Skeletal muscle satellite cell (primary cell): ENCODE measurements at regions not wholly inside any gene's neighbourhood (a gene's known extent, or its start where the extent isn't known, plus 50 kb on each side); places are given as distances from the start of the nearest gene placed in this dataset.
"Not testable (repeated sequence)": the region's sequence is repeated elsewhere in the genome, so short reads cannot be mapped to it uniquely, and the experiment has no call there.

Source experiments
- H3K27me3 ChIP-seq: 2 replicates; pipeline ENCODE4 v1.7.0; 2013; ENCODE audit warnings: low read length; ENCODE audit not compliant: control insufficient read depth, insufficient read depth
- H3K36me3 ChIP-seq: 2 replicates; pipeline ENCODE4 v1.7.0; 2013; ENCODE audit warnings: mild to moderate bottlenecking, control low read depth, low read length; ENCODE audit not compliant: insufficient read depth
- H3K4me1 ChIP-seq: 2 replicates; pipeline ENCODE4 v1.7.0; 2013; ENCODE audit warnings: low read length; ENCODE audit not compliant: control insufficient read depth, insufficient read depth
- H3K4me2 ChIP-seq: 2 replicates; pipeline ENCODE4 v1.7.0; 2013; ENCODE audit warnings: mild to moderate bottlenecking, low read length
- H3K4me3 ChIP-seq: 2 replicates; pipeline ENCODE4 v1.7.0; 2013; ENCODE audit warnings: low read length
- H3K9ac ChIP-seq: 2 replicates; pipeline ENCODE4 v1.7.0; 2013; ENCODE audit warnings: mild to moderate bottlenecking, low read depth, low read length, moderate library complexity
- H3K9me3 ChIP-seq: replicated peaks from 2 replicates; pipeline ENCODE4 v1.7.0; 2013; ENCODE audit warnings: mild to moderate bottlenecking, control low read depth, low read length

DNA sequence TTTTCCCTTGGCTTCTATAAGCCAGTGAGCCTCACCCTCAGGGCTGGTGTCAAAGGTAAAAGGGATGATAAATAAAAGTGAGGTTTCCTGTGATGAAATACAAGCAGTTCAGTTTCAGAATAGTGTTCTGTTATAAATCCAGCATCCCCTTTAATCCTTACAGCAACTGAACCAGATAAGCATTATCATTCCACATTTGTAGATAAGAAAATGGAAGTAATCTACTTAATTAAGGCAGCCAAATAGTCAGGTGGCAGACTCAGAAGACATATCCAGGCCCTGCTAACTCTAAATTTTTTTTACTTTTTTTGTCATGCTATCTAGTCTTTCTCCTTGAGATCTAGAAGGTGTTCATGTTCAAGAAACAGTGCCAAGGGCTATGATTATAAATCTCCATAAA is 99.4 kb upstream of the SOX21 start:
- Histone ChIP-seq H3K9me3 (no peaks in the 10 kb centered on the region), H3K4me3 (no peak overlapping the region), H3K9ac (no peak overlapping the region), H3K36me3 (no peaks in the 10 kb centered on the region), H3K27me3 (peaks cover 4% of the 10 kb centered on the region), H3K4me2 (no peak overlapping the region), H3K4me1 (no peaks in the 10 kb centered on the region)

DNA sequence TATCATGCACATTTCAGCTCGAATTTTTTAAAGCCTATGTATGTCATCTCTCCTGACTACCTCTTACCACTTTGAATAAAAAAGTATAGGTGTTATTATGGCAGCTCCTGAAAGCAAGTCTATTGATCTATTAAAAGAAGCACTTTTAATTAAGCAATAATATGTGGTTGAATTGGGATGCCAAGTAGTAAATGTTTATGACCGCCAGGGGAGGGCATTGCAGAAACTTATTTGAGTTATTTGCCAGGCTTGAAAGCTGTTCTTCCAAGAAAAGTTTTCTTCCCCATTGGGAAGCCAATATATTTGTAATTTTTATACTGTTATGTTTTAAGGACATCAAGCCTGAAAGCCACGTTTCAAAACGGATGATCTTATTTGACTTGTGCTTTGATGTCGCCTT is 88.1 kb upstream of the SOX21 start:
- Histone ChIP-seq H3K4me3 (no peak overlapping the region), H3K4me1 (no peaks in the 10 kb centered on the region), H3K27me3 (peaks cover 3% of the 10 kb centered on the region), H3K36me3 (no peaks in the 10 kb centered on the region), H3K9me3 (no peaks in the 10 kb centered on the region), H3K4me2 (no peak overlapping the region), H3K9ac (no peak overlapping the region)

DNA sequence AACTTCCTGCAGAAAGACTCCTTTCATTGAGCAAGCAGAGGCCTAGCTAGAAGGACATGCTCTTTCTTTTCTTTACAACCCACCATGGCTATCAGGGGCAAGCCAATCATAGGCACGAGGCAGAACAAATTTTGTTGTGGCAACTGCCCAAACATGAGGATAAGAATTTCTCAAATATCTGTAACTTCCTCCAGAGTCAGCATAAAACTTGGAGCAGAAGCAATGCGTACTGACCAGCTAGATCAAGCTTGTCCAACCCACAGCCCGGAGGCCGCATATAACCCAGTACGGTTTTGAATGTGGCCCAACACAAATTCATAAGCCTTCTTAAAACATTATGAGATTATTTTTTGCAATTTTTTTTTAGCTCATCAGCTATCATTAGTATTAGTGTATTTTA is 87.0 kb upstream of the SOX21 start:
- no peaks in the 10 kb centered on the region for H3K4me1 ChIP-seq
- no peaks in the 10 kb centered on the region for H3K36me3 ChIP-seq
- H3K9me3 ChIP-seq: no peaks in the 10 kb centered on the region
- no peak overlapping the region for H3K9ac ChIP-seq
- no peak overlapping the region for H3K4me3 ChIP-seq
- H3K27me3 ChIP-seq: peaks cover 3% of the 10 kb centered on the region
- no peak overlapping the region for H3K4me2 ChIP-seq

DNA sequence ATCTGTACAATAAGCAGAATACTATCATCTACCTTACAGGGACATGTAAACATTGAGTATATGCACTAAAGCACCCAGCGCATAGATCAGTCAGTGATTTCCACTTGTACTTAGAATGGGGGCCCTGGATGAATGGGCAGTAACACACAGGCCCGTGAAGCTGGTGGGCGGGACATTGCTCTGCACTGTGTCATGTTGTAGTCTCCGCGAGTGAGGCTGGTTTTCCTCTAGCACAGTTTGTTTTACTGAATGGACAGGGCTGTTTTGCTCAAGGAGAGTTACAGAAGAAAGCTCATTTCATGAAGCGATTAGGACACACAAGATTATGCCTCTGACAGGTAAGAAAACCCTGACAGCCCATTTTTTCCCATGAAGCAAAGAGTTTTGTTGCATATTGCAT is 86.4 kb upstream of the SOX21 start:
- Histone ChIP-seq H3K9ac (no peak overlapping the region), H3K27me3 (peaks cover 3% of the 10 kb centered on the region), H3K4me3 (no peak overlapping the region), H3K9me3 (no peaks in the 10 kb centered on the region), H3K4me1 (no peaks in the 10 kb centered on the region), H3K36me3 (no peaks in the 10 kb centered on the region), H3K4me2 (no peak overlapping the region)

DNA sequence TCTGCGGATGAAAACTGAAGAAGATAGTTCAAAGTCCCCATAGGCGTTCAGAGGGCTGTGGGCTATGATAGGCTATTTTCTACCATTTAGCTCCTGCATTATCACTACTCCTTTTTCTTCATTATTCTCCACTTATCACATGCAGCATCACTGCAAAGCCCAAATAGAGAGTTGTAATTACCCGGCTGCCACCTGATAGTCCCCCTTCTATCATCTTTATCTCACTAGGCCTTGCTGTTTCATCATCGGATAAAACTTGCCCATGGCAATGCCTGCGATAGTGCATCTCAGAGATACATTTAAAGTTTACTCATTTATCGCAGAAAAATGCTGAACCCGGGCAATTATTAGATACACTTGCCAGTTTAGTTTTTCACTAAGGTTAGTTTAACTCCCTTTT is 82.9 kb upstream of the SOX21 start:
- Histone ChIP-seq H3K9me3 (no peaks in the 10 kb centered on the region), H3K27me3 (peaks cover 3% of the 10 kb centered on the region), H3K36me3 (no peaks in the 10 kb centered on the region), H3K4me1 (no peaks in the 10 kb centered on the region), H3K9ac (no peak overlapping the region), H3K4me3 (no peak overlapping the region), H3K4me2 (no peak overlapping the region)

DNA sequence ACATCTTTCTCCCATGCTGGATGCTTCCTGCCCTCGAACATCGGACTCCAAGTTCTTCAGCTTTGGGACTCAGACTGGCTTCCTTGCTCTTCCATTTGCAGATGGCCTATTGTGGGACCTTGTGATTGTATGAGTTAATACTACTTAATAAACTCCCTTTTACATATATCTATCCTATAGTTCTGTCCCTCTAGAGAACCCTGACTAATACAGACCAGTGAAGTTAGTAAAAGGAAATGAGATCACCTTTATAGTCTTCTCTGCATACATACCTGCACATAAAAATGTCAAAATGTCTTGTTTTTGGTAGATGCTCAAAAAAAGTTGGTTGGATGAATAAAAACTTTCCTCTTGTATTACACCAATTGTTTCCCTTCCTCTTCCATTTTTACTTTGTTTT is 73.9 kb upstream of the SOX21 start:
- not testable (repeated sequence) for H3K9me3 ChIP-seq, H3K36me3 ChIP-seq, H3K4me2 ChIP-seq, H3K4me1 ChIP-seq, H3K4me3 ChIP-seq, H3K27me3 ChIP-seq, H3K9ac ChIP-seq

DNA sequence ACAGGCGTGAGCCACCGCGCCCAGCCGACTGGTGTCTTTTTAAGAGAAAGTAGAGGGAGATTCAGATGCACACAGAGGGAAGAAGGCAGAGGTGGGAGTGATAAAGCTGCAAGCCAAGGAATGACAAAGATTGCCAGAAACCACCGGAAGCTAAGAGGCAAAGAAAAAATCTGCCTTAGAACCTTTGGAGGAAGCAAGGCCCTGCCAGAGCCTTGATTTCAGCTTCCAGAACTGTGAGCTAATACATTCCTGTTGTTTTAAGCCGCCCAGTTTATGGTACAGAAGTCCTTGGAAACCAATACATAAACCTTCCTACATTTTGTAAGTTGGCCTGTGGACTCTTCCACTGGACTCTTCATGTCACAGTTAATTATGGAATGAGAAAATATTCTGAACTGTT is 71.7 kb upstream of the SOX21 start:
- Histone ChIP-seq H3K4me1 (no peaks in the 10 kb centered on the region), H3K9ac (no peak overlapping the region), H3K27me3 (peaks cover 2% of the 10 kb centered on the region), H3K4me2 (no peak overlapping the region), H3K36me3 (no peaks in the 10 kb centered on the region), H3K9me3 (no peaks in the 10 kb centered on the region), H3K4me3 (no peak overlapping the region)

DNA sequence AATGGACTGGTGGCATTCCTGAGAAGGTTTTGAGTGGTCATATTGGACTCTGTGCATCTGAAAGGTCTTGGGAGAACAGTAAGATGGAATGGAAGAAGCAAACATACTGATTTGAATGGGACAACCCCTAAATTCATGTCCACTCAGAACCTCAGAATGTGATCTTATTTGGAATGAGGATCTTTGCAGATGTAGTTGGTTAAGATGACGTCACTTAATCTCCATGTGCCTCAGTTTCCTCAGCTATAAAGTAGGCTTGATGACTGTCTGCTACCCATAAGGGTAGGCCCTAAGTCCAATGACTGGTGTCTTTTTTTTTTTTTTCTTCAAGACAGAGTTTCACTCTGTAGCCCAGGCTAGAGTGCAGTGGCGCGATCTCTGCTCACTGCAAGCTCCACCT is 71.1 kb upstream of the SOX21 start:
- no peak overlapping the region for H3K9ac ChIP-seq
- H3K4me1 ChIP-seq: no peaks in the 10 kb centered on the region
- H3K4me2 ChIP-seq: no peak overlapping the region
- H3K4me3 ChIP-seq: no peak overlapping the region
- H3K36me3 ChIP-seq: no peaks in the 10 kb centered on the region
- no peaks in the 10 kb centered on the region for H3K9me3 ChIP-seq
- peaks cover 2% of the 10 kb centered on the region for H3K27me3 ChIP-seq

DNA sequence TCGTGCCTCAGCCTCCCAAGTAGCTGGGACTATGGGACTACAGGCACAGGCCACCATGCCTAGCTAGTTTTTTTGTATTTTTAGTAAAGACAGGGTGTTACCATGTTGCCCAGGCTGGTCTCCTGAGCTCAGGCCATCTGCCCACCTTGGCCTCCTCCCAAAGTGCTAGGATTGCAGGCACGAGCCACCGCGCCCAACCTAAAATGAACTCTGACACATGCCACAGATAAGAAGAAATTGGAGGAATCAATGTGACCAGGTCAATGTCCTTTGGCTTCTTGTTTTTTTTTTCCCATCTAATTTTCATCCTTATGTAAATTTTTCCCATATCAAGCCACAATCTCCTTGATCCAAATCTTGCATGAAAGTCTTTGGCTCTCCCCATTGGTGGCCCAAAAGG is 68.1 kb upstream of the SOX21 start:
- H3K9ac ChIP-seq: no peak overlapping the region
- no peaks in the 10 kb centered on the region for H3K36me3 ChIP-seq
- no peaks in the 10 kb centered on the region for H3K9me3 ChIP-seq
- no peaks in the 10 kb centered on the region for H3K27me3 ChIP-seq
- no peak overlapping the region for H3K4me3 ChIP-seq
- H3K4me2 ChIP-seq: no peak overlapping the region
- H3K4me1 ChIP-seq: no peaks in the 10 kb centered on the region

DNA sequence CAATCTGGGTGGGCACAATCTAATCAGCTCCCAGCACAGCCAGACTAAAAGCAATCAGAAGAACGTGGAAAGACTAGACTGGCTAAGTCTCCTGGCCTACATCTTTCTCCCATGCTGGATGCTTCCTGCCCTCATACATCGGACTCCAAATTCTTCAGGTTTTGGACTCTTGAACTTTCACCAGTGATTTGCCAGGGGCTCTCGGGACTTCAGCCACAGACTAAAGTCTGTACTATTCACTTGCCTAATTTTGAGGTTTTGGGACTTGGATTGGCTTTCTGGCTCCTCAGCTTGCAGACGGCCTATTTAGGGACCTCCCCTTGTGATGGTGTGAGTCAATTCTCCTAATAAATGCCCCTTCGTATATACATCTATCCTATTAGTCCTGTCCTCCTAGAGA is 66.6 kb upstream of the SOX21 start:
- Histone ChIP-seq H3K9ac (no peak overlapping the region), H3K4me3 (no peak overlapping the region), H3K4me1 (no peaks in the 10 kb centered on the region), H3K36me3 (no peaks in the 10 kb centered on the region), H3K4me2 (no peak overlapping the region), H3K27me3 (no peaks in the 10 kb centered on the region), H3K9me3 (no peaks in the 10 kb centered on the region)

DNA sequence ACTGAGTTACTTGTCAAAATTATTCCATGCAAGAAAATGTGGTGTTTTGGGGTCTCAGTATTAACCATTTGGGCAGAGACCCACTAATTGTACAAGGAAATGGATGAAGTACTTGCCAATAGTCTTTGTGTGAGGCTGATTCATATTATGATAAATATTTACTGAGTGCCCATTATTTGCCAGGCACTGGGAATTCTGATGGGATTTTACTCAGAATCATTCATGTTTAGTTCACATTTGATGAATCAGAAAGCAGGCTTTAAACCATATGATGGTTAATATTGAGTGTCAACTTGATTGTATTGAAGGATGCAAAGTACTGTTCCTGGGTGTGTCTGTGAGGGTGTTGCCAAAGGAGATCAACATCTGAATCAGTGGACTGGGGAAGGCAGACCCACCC is 66.2 kb upstream of the SOX21 start:
- Histone ChIP-seq H3K4me1 (no peaks in the 10 kb centered on the region), H3K4me2 (no peak overlapping the region), H3K27me3 (no peaks in the 10 kb centered on the region), H3K36me3 (no peaks in the 10 kb centered on the region), H3K9ac (no peak overlapping the region), H3K4me3 (no peak overlapping the region), H3K9me3 (no peaks in the 10 kb centered on the region)

DNA sequence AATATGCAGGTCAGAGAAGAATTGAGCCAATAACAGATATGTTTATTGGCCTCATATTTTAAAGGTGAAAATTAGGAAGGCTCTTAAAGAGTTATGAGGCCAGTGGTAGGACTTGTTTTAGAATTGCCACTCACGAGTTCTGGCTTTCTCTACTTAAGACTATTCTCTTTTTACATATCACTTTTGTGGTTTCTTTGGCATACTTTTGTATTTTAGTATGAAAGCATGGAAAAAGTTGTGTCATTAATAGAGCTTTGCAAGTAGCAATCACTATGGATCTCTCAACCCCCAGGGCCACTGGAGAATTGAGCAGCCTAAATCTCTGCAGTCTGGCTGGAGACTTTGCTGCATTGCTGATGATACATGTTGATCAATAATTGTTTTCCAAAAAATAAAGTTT is 64.6 kb upstream of the SOX21 start:
- H3K9ac ChIP-seq: no peak overlapping the region
- H3K4me3 ChIP-seq: no peak overlapping the region
- H3K27me3 ChIP-seq: no peaks in the 10 kb centered on the region
- H3K4me1 ChIP-seq: no peaks in the 10 kb centered on the region
- no peak overlapping the region for H3K4me2 ChIP-seq
- no peaks in the 10 kb centered on the region for H3K36me3 ChIP-seq
- H3K9me3 ChIP-seq: no peaks in the 10 kb centered on the region

DNA sequence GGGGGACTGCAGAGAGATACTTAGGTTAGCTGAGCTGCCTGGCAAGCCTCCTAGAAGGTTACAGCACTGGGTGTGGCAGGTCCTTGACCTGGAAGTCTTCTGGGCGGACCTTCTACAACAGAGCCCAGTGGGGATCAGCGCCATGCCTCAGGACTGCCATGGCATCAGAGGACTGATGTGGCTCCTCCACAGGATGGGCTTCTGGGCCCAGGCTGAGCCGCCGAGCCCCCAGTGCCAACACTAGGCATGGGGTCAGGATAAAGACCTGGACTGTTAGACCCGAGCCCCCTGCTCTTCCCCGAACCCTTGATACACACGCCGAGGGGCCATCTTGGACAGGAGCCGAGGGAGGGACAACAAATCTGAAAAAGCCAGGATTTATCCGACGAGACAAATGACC is 64.0 kb upstream of the SOX21 start:
- H3K27me3 ChIP-seq: no peaks in the 10 kb centered on the region

More for the DNA sequence above, 64.0 kb upstream of the SOX21 start:
- Histone ChIP-seq H3K4me2 (no peak overlapping the region), H3K4me3 (no peak overlapping the region), H3K4me1 (no peaks in the 10 kb centered on the region), H3K36me3 (no peaks in the 10 kb centered on the region), H3K9ac (no peak overlapping the region), H3K9me3 (no peaks in the 10 kb centered on the region)
